ENCODE measurements at regions not wholly inside any gene's neighbourhood (a gene's known extent, or its start where the extent isn't known, plus 50 kb on each side); places are given as distances from the start of the nearest gene placed in this dataset.

DNA sequence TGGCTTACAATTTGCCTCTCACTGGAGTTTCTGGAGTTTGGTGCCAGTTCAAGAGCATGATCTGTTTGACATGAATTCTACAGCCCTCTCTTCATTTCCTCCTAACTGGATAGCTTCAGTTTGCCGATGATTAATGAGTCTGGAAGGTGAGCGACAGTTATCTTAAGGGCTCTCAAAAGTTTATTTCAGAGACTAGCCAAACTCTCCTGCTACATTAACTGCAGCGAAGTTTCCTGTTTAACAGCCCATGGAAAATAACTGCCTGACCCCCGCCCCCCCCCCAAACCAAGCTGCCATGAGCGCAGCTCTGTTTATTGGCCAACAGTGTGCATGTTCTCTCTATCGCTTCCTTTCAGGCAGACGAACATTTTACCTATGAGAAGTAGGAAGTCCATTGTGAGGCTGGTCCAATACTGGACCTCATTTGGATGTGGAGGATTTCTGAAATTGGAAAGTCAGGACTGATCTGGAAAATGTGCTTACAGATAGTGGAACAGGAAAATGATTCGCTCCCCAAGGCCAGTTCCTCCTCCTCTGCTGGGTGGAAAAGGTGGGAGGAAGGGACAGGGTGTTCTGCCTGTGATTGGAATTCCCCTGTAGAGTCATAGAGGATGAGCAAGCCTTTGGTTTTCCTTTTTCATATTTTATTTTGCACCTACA, 522.2 kb upstream of the JAG1 start:
- no peaks in the 10 kb centered on the region for H3K9me3 ChIP-seq (ENCODE audit: control insufficient read depth, insufficient read depth, low read length)
- DNase-seq: peak; percentile 95
- in situ Hi-C loops (cut with MboI; ENCODE audit: low sequenced_read_pairs): no loop called here
- H3K4ac ChIP-seq (ENCODE audit: low read depth, low read length): peak overlapping the region; percentile 67
- no peak overlapping the region for H3K9ac ChIP-seq (ENCODE audit: low read depth, low read length)
- peak overlapping the region; percentile 10; the same call in 1 of the 2 replicates for H2AK5ac ChIP-seq (ENCODE audit: low read depth, low read length)
- no CpG with 5 or more reads among the region's 8 CpGs for WGBS, 2 experiments (ENCODE audit: extremely low coverage in 2 of 2, insufficient read length in 1 of 2)
- H2AFZ ChIP-seq (replicated peaks; ENCODE audit: low read length, poor library complexity): peak overlapping the region; percentile 66
- H3K79me1 ChIP-seq (ENCODE audit: low read depth in 1 of 2, low read length in 2 of 2): no peaks in the 10 kb centered on the region
- intact Hi-C loops (cut with micrococcal nuclease): no loop called here
- H3K36me3 ChIP-seq (ENCODE audit: control insufficient read depth, insufficient read depth, low read length): no peaks in the 10 kb centered on the region
- peak overlapping the region; percentile 78 for H2BK120ac ChIP-seq (ENCODE audit: low read depth, low read length)
- dilution Hi-C loops (cut with HindIII; ENCODE audit: low sequenced_read_pairs, unreplicated experiment): no loop called here
- no peak overlapping the region for H3K4me3 ChIP-seq (ENCODE audit: insufficient read depth, low read depth, low read length)
- H4K8ac ChIP-seq (ENCODE audit: low read depth in 2 of 2, low read length in 2 of 2): peak overlapping the region; percentile 42 to 78; a peak in 3 of 4 replicates
- peak overlapping the region; percentile 77 for H2BK5ac ChIP-seq (ENCODE audit: low read depth, low read length, poor library complexity, severe bottlenecking)
- no peaks in the 10 kb centered on the region for H4K20me1 ChIP-seq (ENCODE audit: insufficient read depth, low read length)
- H3K14ac ChIP-seq (replicated peaks; ENCODE audit: low read depth, low read length): peak overlapping the region; percentile 61
- H4K91ac ChIP-seq (ENCODE audit: insufficient read depth, low read depth, low read length): peak overlapping the region; percentile 60; the same call in 1 of the 2 replicates
- 0 out of 2 replicates have a peak, but pooled peaks cover 7% of the 10 kb centered on the region for H3K9me1 ChIP-seq (ENCODE audit: insufficient read depth, low read length)
- no peak overlapping the region for H3K56ac ChIP-seq (ENCODE audit: extremely low read depth, insufficient read depth, low read length)
- H3K4me2 ChIP-seq (ENCODE audit: low read depth, low read length): peak overlapping the region; percentile 39; the same call in 1 of the 2 replicates
- peak overlapping the region; percentile 30; the same call in 1 of the 2 replicates for H4K5ac ChIP-seq (ENCODE audit: low read depth, low read length)
- H3K27me3 ChIP-seq (ENCODE audit: control insufficient read depth, insufficient read depth, low read length): no peaks in the 10 kb centered on the region
- peak overlapping the region; percentile 84 for H2BK20ac ChIP-seq (ENCODE audit: low read depth, low read length)
- peak overlapping the region; percentile 69; the same call in 1 of the 2 replicates for H3K18ac ChIP-seq (ENCODE audit: low read depth, low read length)
- peak overlapping the region; percentile 58; the same call in 1 of the 3 replicates for H2BK15ac ChIP-seq (ENCODE audit: low read depth, low read length)
- H3K4me1 ChIP-seq (ENCODE audit: control insufficient read depth, insufficient read depth, low read length): peaks cover 7% of the 10 kb centered on the region; the same call in 1 of the 2 replicates
- H3K23ac ChIP-seq (ENCODE audit: low read depth, low read length): peak overlapping the region; percentile 26; the same call in 1 of the 2 replicates
- H3K27ac ChIP-seq (ENCODE audit: insufficient read depth, low read length): no peak overlapping the region; the same call in 1 of the 2 replicates
- ATAC-seq (ENCODE audit: low read depth): peak; percentile 90
- CTCF ChIA-PET: interaction anchor here (0.6 to 0.7 kb wide), 4 partner anchors 14 to 710 kb away, joined by 3 to 4 read pairs (median 4); no protein-coding TSS in a partner anchor
- H2AK9ac ChIP-seq (replicated peaks; ENCODE audit: low read depth, low read length, poor library complexity): no peak overlapping the region
- no TSS peak for BruUV-seq (replicated peaks)
- POLR2A ChIA-PET (ENCODE audit: unreplicated experiment): interaction anchor here (0.6 kb wide), 2 partner anchors 47 to 497 kb away, joined by 3 to 11 read pairs; no protein-coding TSS in a partner anchor
- TF ChIP-seq MAZ (IDR thresholded peaks at IDR 0.05; ENCODE audit: borderline replicate concordance, low read depth, low read length) (no peak), SMC3 (IDR thresholded peaks at IDR 0.05; ENCODE audit: low read depth, low read length) (no peak), POLR2A (IDR thresholded peaks at IDR 0.05; ENCODE audit: low read depth, low read length) (no peak), NFE2L2 (IDR thresholded peaks at IDR 0.05; ENCODE audit: low read depth, low read length) (no peak), FOS (IDR thresholded peaks at IDR 0.05; ENCODE audit: low read depth, low read length) (peak; percentile 41; the same call in 1 of the 2 replicates), CEBPB (IDR thresholded peaks at IDR 0.05; ENCODE audit: low read depth, low read length) (no peak), RCOR1 (IDR thresholded peaks at IDR 0.05; ENCODE audit: insufficient replicate concordance, low read length) (no peak), RFX5 (IDR thresholded peaks at IDR 0.05; ENCODE audit: low read depth, low read length) (no peak), BHLHE40 (IDR thresholded peaks at IDR 0.05; ENCODE audit: low read depth, low read length) (no peak), MXI1 (IDR thresholded peaks at IDR 0.05; ENCODE audit: borderline replicate concordance, low read depth, low read length) (no peak), MAFK (IDR thresholded peaks at IDR 0.05; ENCODE audit: low read depth, low read length) (peak; percentile 32; the same call in 1 of the 2 replicates)
- TF ChIP-seq, protein P1, sequence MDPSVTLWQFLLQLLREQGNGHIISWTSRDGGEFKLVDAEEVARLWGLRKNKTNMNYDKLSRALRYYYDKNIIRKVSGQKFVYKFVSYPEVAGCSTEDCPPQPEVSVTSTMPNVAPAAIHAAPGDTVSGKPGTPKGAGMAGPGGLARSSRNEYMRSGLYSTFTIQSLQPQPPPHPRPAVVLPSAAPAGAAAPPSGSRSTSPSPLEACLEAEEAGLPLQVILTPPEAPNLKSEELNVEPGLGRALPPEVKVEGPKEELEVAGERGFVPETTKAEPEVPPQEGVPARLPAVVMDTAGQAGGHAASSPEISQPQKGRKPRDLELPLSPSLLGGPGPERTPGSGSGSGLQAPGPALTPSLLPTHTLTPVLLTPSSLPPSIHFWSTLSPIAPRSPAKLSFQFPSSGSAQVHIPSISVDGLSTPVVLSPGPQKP (IDR thresholded peaks at IDR 0.05; ENCODE audit: borderline replicate concordance, low read depth, low read length): no peak
- TF ChIP-seq, protein P2, sequence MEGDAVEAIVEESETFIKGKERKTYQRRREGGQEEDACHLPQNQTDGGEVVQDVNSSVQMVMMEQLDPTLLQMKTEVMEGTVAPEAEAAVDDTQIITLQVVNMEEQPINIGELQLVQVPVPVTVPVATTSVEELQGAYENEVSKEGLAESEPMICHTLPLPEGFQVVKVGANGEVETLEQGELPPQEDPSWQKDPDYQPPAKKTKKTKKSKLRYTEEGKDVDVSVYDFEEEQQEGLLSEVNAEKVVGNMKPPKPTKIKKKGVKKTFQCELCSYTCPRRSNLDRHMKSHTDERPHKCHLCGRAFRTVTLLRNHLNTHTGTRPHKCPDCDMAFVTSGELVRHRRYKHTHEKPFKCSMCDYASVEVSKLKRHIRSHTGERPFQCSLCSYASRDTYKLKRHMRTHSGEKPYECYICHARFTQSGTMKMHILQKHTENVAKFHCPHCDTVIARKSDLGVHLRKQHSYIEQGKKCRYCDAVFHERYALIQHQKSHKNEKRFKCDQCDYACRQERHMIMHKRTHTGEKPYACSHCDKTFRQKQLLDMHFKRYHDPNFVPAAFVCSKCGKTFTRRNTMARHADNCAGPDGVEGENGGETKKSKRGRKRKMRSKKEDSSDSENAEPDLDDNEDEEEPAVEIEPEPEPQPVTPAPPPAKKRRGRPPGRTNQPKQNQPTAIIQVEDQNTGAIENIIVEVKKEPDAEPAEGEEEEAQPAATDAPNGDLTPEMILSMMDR (conservative IDR thresholded peaks at IDR 0.05; ENCODE audit: low read depth, low read length): no peak
- TF ChIP-seq, protein P3, sequence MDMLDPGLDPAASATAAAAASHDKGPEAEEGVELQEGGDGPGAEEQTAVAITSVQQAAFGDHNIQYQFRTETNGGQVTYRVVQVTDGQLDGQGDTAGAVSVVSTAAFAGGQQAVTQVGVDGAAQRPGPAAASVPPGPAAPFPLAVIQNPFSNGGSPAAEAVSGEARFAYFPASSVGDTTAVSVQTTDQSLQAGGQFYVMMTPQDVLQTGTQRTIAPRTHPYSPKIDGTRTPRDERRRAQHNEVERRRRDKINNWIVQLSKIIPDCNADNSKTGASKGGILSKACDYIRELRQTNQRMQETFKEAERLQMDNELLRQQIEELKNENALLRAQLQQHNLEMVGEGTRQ (IDR thresholded peaks at IDR 0.05; ENCODE audit: low read depth, low read length): no peak
